DOHH2 (cell line): ENCODE measurements at regions not wholly inside any gene's neighbourhood (a gene's known extent, or its start where the extent isn't known, plus 50 kb on each side); places are given as distances from the start of the nearest gene placed in this dataset.

ENCODE experiments used
- H3F3A ChIP-seq: fragments of 200-600 bp; sonication (generic), shearing (Covaris generic); 2 replicates; pipeline ENCODE4 v1.6.0; 2016; ENCODE audit warnings: antibody characterized with exemption, mild to moderate bottlenecking; ENCODE audit not compliant: control insufficient read depth, insufficient read depth
- H3K27ac ChIP-seq: fragments of 200-600 bp; sonication (generic); 2 replicates; pipeline ENCODE4 v1.5.1; 2014; ENCODE audit warnings: low read depth, mild to moderate bottlenecking, low read length, moderate library complexity
- H3K27me3 ChIP-seq: fragments of 200-600 bp; sonication (generic); 2 replicates; pipeline ENCODE4 v1.6.1; 2014; ENCODE audit warnings: mild to moderate bottlenecking, low read length, mixed read lengths; ENCODE audit not compliant: control insufficient read depth
- H3K36me3 ChIP-seq: fragments of 200-600 bp; sonication (generic); 2 replicates; pipeline ENCODE4 v1.6.1; 2014; ENCODE audit warnings: mild to moderate bottlenecking, low read length, moderate library complexity, mixed read lengths; ENCODE audit not compliant: control insufficient read depth
- H3K4me1 ChIP-seq: fragments of 200-600 bp; sonication (generic); 2 replicates; pipeline ENCODE4 v1.6.1; 2014; ENCODE audit warnings: mild to moderate bottlenecking, low read length, mixed read lengths; ENCODE audit not compliant: control insufficient read depth
- H3K4me2 ChIP-seq: fragments of 200-600 bp; sonication (generic); 2 replicates; pipeline ENCODE4 v1.6.0; 2014; ENCODE audit warnings: mild to moderate bottlenecking, low read length, moderate library complexity
- H3K4me3 ChIP-seq: fragments of 200-600 bp; sonication (generic); 2 replicates; pipeline ENCODE4 v1.5.1; 2014; ENCODE audit warnings: mild to moderate bottlenecking, low read length, mixed read lengths
- H3K79me2 ChIP-seq: fragments of 200-600 bp; sonication (generic); 2 replicates; pipeline ENCODE4 v1.6.1; 2014; ENCODE audit warnings: mild to moderate bottlenecking, low read length, mixed read lengths; ENCODE audit not compliant: control insufficient read depth
- H3K9me2 ChIP-seq: fragments of 200-600 bp; sonication (generic); replicated peaks from 2 replicates; pipeline ENCODE4 v1.6.1; 2014; ENCODE audit warnings: mild to moderate bottlenecking, low read length, mixed read lengths; ENCODE audit not compliant: control insufficient read depth
- H3K9me3 ChIP-seq: fragments of 200-600 bp; sonication (generic); 2 replicates; pipeline ENCODE4 v1.6.1; 2014; ENCODE audit warnings: antibody characterized with exemption, low read length, mixed read lengths; ENCODE audit not compliant: control insufficient read depth, insufficient read depth
- H4K20me1 ChIP-seq: fragments of 200-600 bp; sonication (generic); 2 replicates; pipeline ENCODE4 v1.6.0; 2014; ENCODE audit warnings: low read depth, mild to moderate bottlenecking, antibody characterized with exemption, low read length, moderate library complexity; ENCODE audit not compliant: control insufficient read depth, insufficient read depth
- EZH2phosphoT487 ChIP-seq: fragments of 200-600 bp; sonication (generic); IDR thresholded peaks from 2 replicates; pipeline ENCODE4 v1.6.1; 2017; ENCODE audit warnings: borderline replicate concordance, mild to moderate bottlenecking, antibody characterized with exemption, low read length, moderate library complexity, mixed read lengths
- TF ChIP-seq, protein P1 (sequence below): fragments of 200-600 bp; sonication (generic); IDR thresholded peaks from one replicate; pipeline ENCODE4 v1.5.1; 2014; ENCODE audit warnings: antibody characterized with exemption, mild to moderate bottlenecking, low read depth, low read length; ENCODE audit not compliant: poor library complexity, severe bottlenecking

DNA sequence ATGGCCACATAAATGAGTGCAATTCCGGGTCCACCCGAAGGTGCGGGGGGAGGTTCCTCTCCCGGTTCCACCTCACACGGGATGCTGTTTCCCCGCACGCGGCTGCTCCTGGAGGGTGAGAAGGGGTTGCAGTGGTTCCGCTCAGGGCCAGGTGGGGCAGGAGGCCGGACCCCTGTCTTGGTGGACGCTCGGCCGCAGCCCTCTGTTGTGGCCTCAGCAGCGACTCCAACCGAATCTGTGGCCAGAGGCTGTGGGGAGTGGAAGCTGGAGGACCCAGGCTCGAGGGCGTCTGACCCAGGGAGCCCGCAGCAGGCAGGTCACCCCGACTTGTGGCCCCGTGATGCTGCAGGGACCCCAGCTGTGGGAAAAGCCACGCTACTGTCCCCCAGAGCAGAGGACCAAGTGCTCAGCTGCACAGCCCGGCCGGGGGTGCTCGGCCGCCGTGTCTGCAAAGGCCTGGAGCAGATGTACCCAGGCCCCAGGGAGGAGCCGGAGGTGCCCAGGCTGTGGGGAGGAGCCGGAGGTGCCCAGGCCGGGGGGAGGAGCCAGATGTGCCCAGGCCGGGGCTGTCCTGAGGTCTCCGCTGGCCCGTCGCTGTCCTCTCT lies 83.9 kb downstream of the RTP5 start:
- no peaks in the 10 kb centered on the region for H3K27me3 ChIP-seq
- no peak overlapping the region for H3K4me3 ChIP-seq
- no peaks in the 10 kb centered on the region for H4K20me1 ChIP-seq

DNA sequence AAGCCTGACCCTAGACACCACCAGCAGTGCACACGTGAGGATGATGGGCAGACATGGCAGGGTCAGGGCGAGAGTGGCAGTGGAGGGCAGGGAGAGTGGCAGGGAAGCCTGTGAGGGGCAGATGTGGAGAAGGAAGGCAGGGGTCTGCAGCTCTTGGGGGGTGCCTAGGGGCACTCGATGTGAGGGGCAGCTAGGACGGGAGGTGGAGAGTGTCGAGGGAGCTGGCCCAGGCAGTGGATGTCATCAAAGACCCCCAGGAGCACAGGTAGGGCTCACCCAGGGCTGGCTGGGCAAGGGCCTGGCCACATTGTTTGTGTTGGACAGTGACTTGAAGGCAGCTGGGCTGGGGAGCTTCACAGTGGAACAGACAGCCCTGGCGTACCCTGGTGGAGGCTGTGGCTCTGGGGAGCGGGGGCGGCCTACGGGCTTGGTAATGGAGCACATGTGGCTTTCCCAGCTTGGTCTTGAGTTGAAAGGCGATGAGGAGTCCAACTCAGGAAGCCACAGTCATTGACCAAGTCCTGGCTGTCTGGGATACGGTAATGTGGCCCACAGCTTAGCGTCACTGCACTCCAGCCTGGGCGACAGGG lies 87.1 kb downstream of the RTP5 start:
- Histone ChIP-seq H3K9me3 (no peaks in the 10 kb centered on the region; the same call in 1 of the 2 replicates), H3K27me3 (no peaks in the 10 kb centered on the region), H3K36me3 (no peaks in the 10 kb centered on the region), H3K4me2 (no peak overlapping the region), H4K20me1 (no peaks in the 10 kb centered on the region), H3K79me2 (no peaks in the 10 kb centered on the region), H3K9me2 (no peaks in the 10 kb centered on the region), H3K4me3 (no peak overlapping the region), H3K4me1 (peaks cover 16% of the 10 kb centered on the region), H3F3A (peaks cover 8% of the 10 kb centered on the region), H3K27ac (no peak overlapping the region)
- TF ChIP-seq, protein P1, sequence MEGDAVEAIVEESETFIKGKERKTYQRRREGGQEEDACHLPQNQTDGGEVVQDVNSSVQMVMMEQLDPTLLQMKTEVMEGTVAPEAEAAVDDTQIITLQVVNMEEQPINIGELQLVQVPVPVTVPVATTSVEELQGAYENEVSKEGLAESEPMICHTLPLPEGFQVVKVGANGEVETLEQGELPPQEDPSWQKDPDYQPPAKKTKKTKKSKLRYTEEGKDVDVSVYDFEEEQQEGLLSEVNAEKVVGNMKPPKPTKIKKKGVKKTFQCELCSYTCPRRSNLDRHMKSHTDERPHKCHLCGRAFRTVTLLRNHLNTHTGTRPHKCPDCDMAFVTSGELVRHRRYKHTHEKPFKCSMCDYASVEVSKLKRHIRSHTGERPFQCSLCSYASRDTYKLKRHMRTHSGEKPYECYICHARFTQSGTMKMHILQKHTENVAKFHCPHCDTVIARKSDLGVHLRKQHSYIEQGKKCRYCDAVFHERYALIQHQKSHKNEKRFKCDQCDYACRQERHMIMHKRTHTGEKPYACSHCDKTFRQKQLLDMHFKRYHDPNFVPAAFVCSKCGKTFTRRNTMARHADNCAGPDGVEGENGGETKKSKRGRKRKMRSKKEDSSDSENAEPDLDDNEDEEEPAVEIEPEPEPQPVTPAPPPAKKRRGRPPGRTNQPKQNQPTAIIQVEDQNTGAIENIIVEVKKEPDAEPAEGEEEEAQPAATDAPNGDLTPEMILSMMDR = no peak
- TF ChIP-seq EZH2phosphoT487 = no peak

More for the DNA sequence above, 83.9 kb downstream of the RTP5 start:
- H3K9me3 ChIP-seq = no peaks in the 10 kb centered on the region; the same call in 1 of the 2 replicates
- TF ChIP-seq, protein P1 = no peak
- TF ChIP-seq EZH2phosphoT487 = no peak
- no peaks in the 10 kb centered on the region for H3K36me3 ChIP-seq
- no peaks in the 10 kb centered on the region for H3K9me2 ChIP-seq
- no peaks in the 10 kb centered on the region for H3F3A ChIP-seq
- H3K27ac ChIP-seq = no peak overlapping the region
- H3K4me1 ChIP-seq = peaks cover 11% of the 10 kb centered on the region
- H3K79me2 ChIP-seq = no peaks in the 10 kb centered on the region
- no peak overlapping the region for H3K4me2 ChIP-seq

DNA sequence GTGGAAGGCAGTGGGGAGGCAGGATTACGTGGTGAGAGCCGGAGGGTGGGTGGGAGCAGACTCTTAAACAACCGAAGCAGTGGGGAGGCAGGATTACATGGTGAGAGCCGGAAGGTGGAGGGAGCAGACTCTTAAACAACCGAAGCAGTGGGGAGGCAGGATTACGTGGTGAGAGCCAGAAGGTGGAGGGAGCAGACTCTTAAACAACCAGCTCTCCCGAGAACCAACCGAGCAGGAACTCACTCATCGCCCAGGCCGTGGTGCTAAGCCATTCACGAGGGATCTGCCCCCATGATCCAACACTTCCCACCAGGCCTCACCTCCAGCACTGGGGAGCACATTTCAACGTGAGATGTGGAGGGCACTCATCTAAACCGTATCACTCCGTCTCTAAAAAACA lies 87.7 kb downstream of the RTP5 start:
- Histone ChIP-seq H3K9me2 (no peaks in the 10 kb centered on the region), H4K20me1 (no peaks in the 10 kb centered on the region), H3K36me3 (no peaks in the 10 kb centered on the region), H3K9me3 (no peaks in the 10 kb centered on the region; the same call in 1 of the 2 replicates), H3K79me2 (no peaks in the 10 kb centered on the region), H3F3A (peaks cover 8% of the 10 kb centered on the region), H3K27ac (no peak overlapping the region), H3K27me3 (no peaks in the 10 kb centered on the region), H3K4me1 (peaks cover 23% of the 10 kb centered on the region), H3K4me2 (no peak overlapping the region), H3K4me3 (no peak overlapping the region)
- no peak for TF ChIP-seq EZH2phosphoT487
- TF ChIP-seq, protein P1 = no peak
